Ishikawa (cell line): ENCODE measurements at regions not wholly inside any gene's neighbourhood (a gene's known extent, or its start where the extent isn't known, plus 50 kb on each side); places are given as distances from the start of the nearest gene placed in this dataset.

Experiments
- CEBPB ChIP-seq: IDR thresholded peaks from 2 replicates; pipeline ENCODE4 v1.6.1; 2012
- CREB1 ChIP-seq: IDR thresholded peaks from 2 replicates; pipeline ENCODE4 v1.6.1; 2012; ENCODE audit warnings: low read depth
- YY1 ChIP-seq: IDR thresholded peaks from 2 replicates; pipeline ENCODE4 v1.6.1; 2012; ENCODE audit warnings: low read depth
- TF ChIP-seq, protein P1 (sequence below): IDR thresholded peaks from 2 replicates; pipeline ENCODE4 v1.6.1; 2012

DNA sequence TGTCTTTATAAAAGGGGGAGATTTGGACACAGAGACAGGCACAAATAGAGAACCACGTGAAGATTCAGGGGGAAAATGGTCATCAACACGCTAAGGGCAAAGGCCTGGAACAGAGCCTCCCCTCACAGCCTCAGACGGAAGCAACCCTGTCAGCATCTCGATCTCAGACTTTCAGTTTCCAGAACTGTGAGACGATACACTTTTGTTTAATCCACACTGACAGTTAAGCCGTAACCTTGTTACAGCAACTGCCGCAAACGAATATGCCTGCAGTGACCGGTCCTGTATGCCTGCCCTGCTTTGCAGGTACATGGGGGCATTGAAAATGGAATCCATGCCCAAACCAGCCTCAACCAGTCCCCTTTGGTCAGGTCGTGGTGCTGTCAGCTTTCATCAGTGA, 139.5 kb downstream of the ATPSCKMT start:
- TF ChIP-seq YY1 (no peak), CEBPB (no peak), CREB1 (no peak)
- TF ChIP-seq, protein P1, sequence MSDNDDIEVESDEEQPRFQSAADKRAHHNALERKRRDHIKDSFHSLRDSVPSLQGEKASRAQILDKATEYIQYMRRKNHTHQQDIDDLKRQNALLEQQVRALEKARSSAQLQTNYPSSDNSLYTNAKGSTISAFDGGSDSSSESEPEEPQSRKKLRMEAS: no peak
